Naive thymus-derived CD8-positive, alpha-beta T cell (primary cell): ENCODE measurements at regions not wholly inside any gene's neighbourhood (a gene's known extent, or its start where the extent isn't known, plus 50 kb on each side); places are given as distances from the start of the nearest gene placed in this dataset.
A peak's percentile ranks its signal among the peaks of the same experiment; 100 is the strongest.

Experiments used
- ATAC-seq, 2 donors: fragments of 150-1000 bp; cut with Tn5 transposase in 1 of 2; sonication (Bioruptor Pico), chemical (Tn5 transposase) in 1 of 2; 1 replicate in 1 of 2; 2 replicates in 1 of 2; pipeline ENCODE4 v1.10.0; 2021; ENCODE audit warnings: mild to moderate bottlenecking in 2 of 2, moderate library complexity in 2 of 2
- POLR2A ChIA-PET: fragments of 350-600 bp; sonication (Branson Sonifier 250); formaldehyde crosslinking; loops from one replicate; lab custom pipeline; 2021; ENCODE audit warnings: antibody characterized with exemption; lab: Charles Lee
- DNase-seq, 10 donors: peaks; one replicate each; pipeline versions ENCODE4 v3.0.0 to v3.0.0-alpha.2; 2020 to 2022
- H3K27ac Mint-ChIP-seq, 10 donors: one replicate each; pipeline ENCODE4 v1.8.0; 2020 to 2022; ENCODE audit warnings: mild to moderate bottlenecking in 10 of 10, mixed read lengths in 10 of 10, moderate library complexity in 4 of 10, inconsistent platforms in 1 of 10
- H3K27me3 Mint-ChIP-seq, 5 donors: one replicate each; pipeline ENCODE4 v1.8.0; 2021 to 2022; ENCODE audit warnings: mixed read lengths in 5 of 5
- H3K36me3 Mint-ChIP-seq, 3 donors: one replicate each; pipeline ENCODE4 v1.8.0; 2020 to 2022; ENCODE audit warnings: mixed read lengths in 3 of 3, mild to moderate bottlenecking in 2 of 3, inconsistent platforms in 1 of 3
- H3K4me1 Mint-ChIP-seq, 4 donors: one replicate each; pipeline ENCODE4 v1.8.0; 2021 to 2022; ENCODE audit warnings: mixed read lengths in 4 of 4
- H3K4me3 Mint-ChIP-seq, 10 donors: one replicate each; pipeline ENCODE4 v1.8.0; 2020 to 2022; ENCODE audit warnings: mild to moderate bottlenecking in 10 of 10, mixed read lengths in 10 of 10, moderate library complexity in 6 of 10, inconsistent platforms in 1 of 10
- H3K9me3 Mint-ChIP-seq, 9 donors: one replicate each; pipeline ENCODE4 v1.8.0; 2020 to 2022; ENCODE audit warnings: mixed read lengths in 9 of 9, mild to moderate bottlenecking in 3 of 9, inconsistent platforms in 1 of 9, moderate library complexity in 1 of 9

GRCh38 chr4:4766564-4766963, 92.9 kb upstream of the MSX1 start:
- peaks cover 0 to 32% (median 2%) of the 10 kb centered on the region in 9 donors for H3K9me3 Mint-ChIP-seq
- peaks cover 2 to 19% (median 17%) of the 10 kb centered on the region in 3 donors for H3K36me3 Mint-ChIP-seq
- DNase-seq = no peak
- peaks cover 0 to 4% (median 2%) of the 10 kb centered on the region in 5 donors for H3K27me3 Mint-ChIP-seq
- POLR2A ChIA-PET = no interaction called here
- H3K27ac Mint-ChIP-seq = no peak overlapping the region
- no peak overlapping the region for H3K4me3 Mint-ChIP-seq
- ATAC-seq = no peak
- H3K4me1 Mint-ChIP-seq = peaks cover 2 to 15% (median 10%) of the 10 kb centered on the region in 4 donors

- peaks cover 2 to 15% (median 10%) of the 10 kb centered on the region in 4 donors for H3K4me1 Mint-ChIP-seq
- H3K36me3 Mint-ChIP-seq = peaks cover 2 to 24% (median 17%) of the 10 kb centered on the region in 3 donors
- peaks cover 0 to 34% (median 2%) of the 10 kb centered on the region in 9 donors for H3K9me3 Mint-ChIP-seq
- peaks cover 0 to 4% (median 2%) of the 10 kb centered on the region in 5 donors for H3K27me3 Mint-ChIP-seq
- H3K4me3 Mint-ChIP-seq = no peak overlapping the region
- no peak overlapping the region for H3K27ac Mint-ChIP-seq
- POLR2A ChIA-PET = no interaction called here
- no peak for DNase-seq
- no peak for ATAC-seq
Observed at GRCh38 chr4:4765811-4766210, 93.7 kb upstream of the MSX1 start.

- Mint-ChIP-seq H3K4me3 (no peak overlapping the region), H3K9me3 (peaks cover 0 to 35% (median 2%) of the 10 kb centered on the region in 9 donors), H3K27ac (peak overlapping the region in 1 of 10 donors; percentile 17), H3K36me3 (peaks cover 2 to 26% (median 17%) of the 10 kb centered on the region in 3 donors), H3K4me1 (peaks cover 2 to 15% (median 10%) of the 10 kb centered on the region in 4 donors), H3K27me3 (peaks cover 0 to 4% (median 2%) of the 10 kb centered on the region in 5 donors)
- no peak for DNase-seq
- no peak for ATAC-seq
- POLR2A ChIA-PET = no interaction called here
Observed at GRCh38 chr4:4764558-4764905, 94.9 kb upstream of the MSX1 start.

- peak overlapping the region in 1 of 10 donors; percentile 26 for H3K27ac Mint-ChIP-seq
- peaks cover 0 to 4% (median 2%) of the 10 kb centered on the region in 5 donors for H3K27me3 Mint-ChIP-seq
- POLR2A ChIA-PET = no interaction called here
- H3K4me3 Mint-ChIP-seq = peak overlapping the region in 5 of 10 donors; percentile 13 to 58 (median 19)
- DNase-seq (no peak), ATAC-seq (no peak)
- peaks cover 2 to 26% (median 17%) of the 10 kb centered on the region in 3 donors for H3K36me3 Mint-ChIP-seq
- peaks cover 0 to 35% (median 2%) of the 10 kb centered on the region in 9 donors for H3K9me3 Mint-ChIP-seq
- H3K4me1 Mint-ChIP-seq = peaks cover 2 to 15% (median 10%) of the 10 kb centered on the region in 4 donors
Observed at GRCh38 chr4:4763822-4764557, 95.5 kb upstream of the MSX1 start.

- Mint-ChIP-seq H3K27ac (peak overlapping the region in 2 of 10 donors; percentile 60 to 80), H3K4me3 (peak overlapping the region in 9 of 10 donors; percentile 7 to 73 (median 37)), H3K27me3 (peaks cover 0 to 4% (median 2%) of the 10 kb centered on the region in 5 donors), H3K36me3 (peaks cover 2 to 26% (median 17%) of the 10 kb centered on the region in 3 donors), H3K4me1 (peaks cover 2 to 15% (median 10%) of the 10 kb centered on the region in 4 donors), H3K9me3 (peaks cover 0 to 30% (median 2%) of the 10 kb centered on the region in 9 donors)
- DNase-seq = no peak
- POLR2A ChIA-PET = no interaction called here
- no peak for ATAC-seq
Observed at GRCh38 chr4:4762909-4763821, 96.3 kb upstream of the MSX1 start.

GRCh38 chr4:4762300-4762699, 97.2 kb upstream of the MSX1 start:
- Mint-ChIP-seq H3K27me3 (peaks cover 0 to 4% (median 2%) of the 10 kb centered on the region in 5 donors), H3K9me3 (peaks cover 0 to 28% (median 2%) of the 10 kb centered on the region in 9 donors), H3K4me1 (peaks cover 2 to 15% (median 10%) of the 10 kb centered on the region in 4 donors), H3K36me3 (peaks cover 2 to 24% (median 15%) of the 10 kb centered on the region in 3 donors), H3K27ac (no peak overlapping the region), H3K4me3 (no peak overlapping the region)
- DNase-seq = no peak
- POLR2A ChIA-PET = no interaction called here
- ATAC-seq = no peak

- Mint-ChIP-seq H3K27me3 (peaks cover 0 to 4% (median 2%) of the 10 kb centered on the region in 5 donors), H3K27ac (no peak overlapping the region), H3K4me3 (no peak overlapping the region), H3K36me3 (peaks cover 2 to 21% (median 12%) of the 10 kb centered on the region in 3 donors), H3K9me3 (peaks cover 0 to 26% (median 2%) of the 10 kb centered on the region in 9 donors), H3K4me1 (peaks cover 2 to 15% (median 10%) of the 10 kb centered on the region in 4 donors)
- DNase-seq = no peak
- POLR2A ChIA-PET = no interaction called here
- ATAC-seq = no peak
Observed at GRCh38 chr4:4761128-4761982, 98.1 kb upstream of the MSX1 start.

- Mint-ChIP-seq H3K27ac (no peak overlapping the region), H3K4me3 (no peak overlapping the region), H3K27me3 (peaks cover 0 to 4% (median 2%) of the 10 kb centered on the region in 5 donors), H3K36me3 (peaks cover 2 to 15% (median 6%) of the 10 kb centered on the region in 3 donors), H3K4me1 (peaks cover 2 to 15% (median 10%) of the 10 kb centered on the region in 4 donors), H3K9me3 (peaks cover 0 to 15% (median 0%) of the 10 kb centered on the region in 9 donors)
- no peak for ATAC-seq
- no peak for DNase-seq
- POLR2A ChIA-PET = no interaction called here
Observed at GRCh38 chr4:4759883-4760282, 99.6 kb upstream of the MSX1 start.

GRCh38 chr4:4759232-4759631, 100.2 kb upstream of the MSX1 start:
- DNase-seq = no peak
- peaks cover 2 to 10% (median 2%) of the 10 kb centered on the region in 3 donors for H3K36me3 Mint-ChIP-seq
- POLR2A ChIA-PET = no interaction called here
- H3K27me3 Mint-ChIP-seq = peaks cover 0 to 3% (median 0%) of the 10 kb centered on the region in 5 donors
- no peak for ATAC-seq
- H3K27ac Mint-ChIP-seq = no peak overlapping the region
- peaks cover 0 to 12% (median 0%) of the 10 kb centered on the region in 9 donors for H3K9me3 Mint-ChIP-seq
- H3K4me1 Mint-ChIP-seq = peaks cover 2 to 15% (median 10%) of the 10 kb centered on the region in 4 donors
- no peak overlapping the region for H3K4me3 Mint-ChIP-seq

GRCh38 chr4:4758681-4759080, 100.8 kb upstream of the MSX1 start:
- Mint-ChIP-seq H3K9me3 (peaks cover 0 to 8% (median 0%) of the 10 kb centered on the region in 9 donors), H3K36me3 (peaks cover 2 to 7% (median 2%) of the 10 kb centered on the region in 3 donors), H3K4me1 (peaks cover 2 to 12% (median 8%) of the 10 kb centered on the region in 4 donors), H3K4me3 (no peak overlapping the region), H3K27ac (no peak overlapping the region), H3K27me3 (no peaks in the 10 kb centered on the region)
- POLR2A ChIA-PET = no interaction called here
- no peak for DNase-seq
- no peak for ATAC-seq

GRCh38 chr4:4755306-4755705, 104.2 kb upstream of the MSX1 start:
- POLR2A ChIA-PET = no interaction called here
- Mint-ChIP-seq H3K4me3 (no peak overlapping the region), H3K9me3 (peaks cover 0 to 2% (median 0%) of the 10 kb centered on the region in 9 donors), H3K27ac (no peak overlapping the region), H3K36me3 (no peaks in the 10 kb centered on the region), H3K27me3 (peaks cover 0 to 12% (median 0%) of the 10 kb centered on the region in 5 donors), H3K4me1 (no peaks in the 10 kb centered on the region)
- no peak for ATAC-seq
- DNase-seq = no peak

- Mint-ChIP-seq H3K9me3 (peaks cover 0 to 2% (median 0%) of the 10 kb centered on the region in 9 donors), H3K36me3 (no peaks in the 10 kb centered on the region), H3K4me3 (no peak overlapping the region), H3K4me1 (no peaks in the 10 kb centered on the region), H3K27ac (no peak overlapping the region), H3K27me3 (peaks cover 0 to 12% (median 0%) of the 10 kb centered on the region in 5 donors)
- ATAC-seq = no peak
- DNase-seq = no peak
- POLR2A ChIA-PET = no interaction called here
Observed at GRCh38 chr4:4754641-4755040, 104.8 kb upstream of the MSX1 start.
